Islet precursor cell (in vitro differentiated cells): ENCODE measurements at regions not wholly inside any gene's neighbourhood (a gene's known extent, or its start where the extent isn't known, plus 50 kb on each side); places are given as distances from the start of the nearest gene placed in this dataset.

Experiments used
- DNase-seq: peaks from one replicate; pipeline ENCODE4 v3.0.0-alpha.2; 2018

GRCh38 chr7:106776618-106777347 lies 88.3 kb upstream of the PIK3CG start:
- no peak for DNase-seq

DNA sequence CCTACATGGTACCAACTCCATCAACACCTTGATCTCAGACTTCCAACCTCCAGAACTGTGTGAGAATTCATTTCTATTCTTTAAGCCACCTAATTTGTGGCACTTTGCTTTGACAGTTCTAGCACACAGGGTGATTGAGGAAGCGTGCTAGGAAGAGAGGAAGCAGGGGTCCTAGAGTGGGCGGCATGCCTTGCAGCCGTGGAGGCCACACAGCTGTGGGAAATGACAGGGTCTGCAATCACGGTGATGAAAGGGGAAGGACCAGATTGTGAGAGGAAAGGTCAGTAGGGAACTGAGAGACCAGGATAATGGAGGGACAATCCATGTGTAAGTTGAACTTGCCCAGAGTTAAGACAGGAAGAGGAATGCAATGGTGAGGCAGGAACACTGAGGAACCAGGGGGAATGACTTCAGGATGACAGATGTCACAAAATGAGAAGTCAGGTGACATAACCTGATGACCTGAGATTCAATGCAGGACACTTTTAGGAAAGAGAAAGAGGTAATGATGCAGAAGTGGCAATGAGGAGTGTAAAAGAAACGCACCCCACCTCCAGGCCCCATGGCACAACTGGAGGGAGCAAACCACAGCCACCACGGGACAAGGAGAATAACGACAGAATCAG lies 87.3 kb upstream of the PIK3CG start:
- DNase-seq, result no peak

DNA sequence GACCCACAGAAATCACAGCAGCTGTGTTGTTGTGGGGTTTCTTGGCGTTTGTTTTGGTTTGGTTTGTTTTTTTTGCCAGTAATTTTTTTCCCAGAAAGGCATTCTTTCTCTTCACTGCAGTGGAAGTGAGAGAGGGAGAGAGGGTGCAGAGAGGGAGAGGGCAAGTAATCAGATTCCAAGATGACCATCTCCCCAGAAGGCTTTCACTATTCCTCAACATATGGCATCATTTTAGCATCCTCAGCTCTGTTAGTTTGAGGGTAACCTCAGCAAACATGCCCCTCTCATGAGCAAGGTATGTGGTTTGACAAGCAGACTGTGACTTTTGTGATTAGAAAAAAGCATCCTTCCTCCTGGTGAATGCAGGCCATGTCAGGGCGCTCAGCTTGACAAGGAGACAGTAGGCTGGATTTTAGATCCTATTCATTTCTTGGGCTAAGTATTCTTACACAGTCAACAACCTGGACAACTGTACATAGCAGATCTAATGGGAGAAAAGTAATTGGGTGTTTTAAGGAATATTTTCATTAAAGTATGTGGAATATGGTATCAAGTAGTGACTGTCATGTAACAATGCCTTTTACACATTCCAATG lies 86.3 kb upstream of the PIK3CG start:
- DNase-seq, result no peak

DNA sequence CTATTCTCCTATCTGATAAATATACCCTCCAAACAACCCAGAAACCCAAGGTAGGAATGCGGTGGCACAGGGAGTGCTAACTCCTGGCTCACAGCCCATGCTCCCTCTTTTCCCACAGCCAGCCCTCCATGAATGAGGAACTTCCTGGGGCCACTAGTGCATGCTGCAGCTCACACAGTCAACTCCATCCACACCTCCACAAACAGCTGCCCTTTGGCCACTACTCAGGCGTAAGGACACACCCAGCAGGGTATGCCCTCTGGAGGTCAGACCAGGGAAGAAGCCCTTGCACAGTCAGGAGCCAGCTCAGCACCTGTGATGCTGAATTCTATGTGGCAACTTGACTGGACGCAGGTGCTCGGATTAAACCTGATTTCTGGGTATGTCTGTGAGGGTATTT lies 85.2 kb upstream of the PIK3CG start:
- DNase-seq, result peak; percentile 76

- DNase-seq, result no peak
Measured at GRCh38 chr7:106781007-106781406, 84.1 kb upstream of the PIK3CG start.

GRCh38 chr7:106781828-106782544 lies 83.1 kb upstream of the PIK3CG start:
- DNase-seq, result no peak

- no peak for DNase-seq
Measured at GRCh38 chr7:106783286-106783685, 81.8 kb upstream of the PIK3CG start.

DNA sequence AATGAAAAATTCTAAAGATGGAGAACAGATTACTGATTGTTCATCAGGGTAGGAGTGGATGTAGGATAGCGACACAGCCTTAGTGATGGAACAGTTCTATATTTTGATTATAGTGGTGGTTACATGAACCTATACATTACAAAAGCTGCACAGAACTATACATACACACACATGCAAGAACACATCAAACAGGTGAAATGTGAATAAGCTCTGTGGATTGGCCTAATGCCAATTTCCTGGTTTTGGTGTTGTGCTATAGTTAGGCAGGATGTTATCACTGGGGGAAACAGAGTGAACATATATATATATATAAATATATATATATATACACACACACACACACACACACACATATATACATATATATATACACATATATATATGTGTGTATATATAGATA lies 76.4 kb upstream of the PIK3CG start:
- no peak for DNase-seq

DNA sequence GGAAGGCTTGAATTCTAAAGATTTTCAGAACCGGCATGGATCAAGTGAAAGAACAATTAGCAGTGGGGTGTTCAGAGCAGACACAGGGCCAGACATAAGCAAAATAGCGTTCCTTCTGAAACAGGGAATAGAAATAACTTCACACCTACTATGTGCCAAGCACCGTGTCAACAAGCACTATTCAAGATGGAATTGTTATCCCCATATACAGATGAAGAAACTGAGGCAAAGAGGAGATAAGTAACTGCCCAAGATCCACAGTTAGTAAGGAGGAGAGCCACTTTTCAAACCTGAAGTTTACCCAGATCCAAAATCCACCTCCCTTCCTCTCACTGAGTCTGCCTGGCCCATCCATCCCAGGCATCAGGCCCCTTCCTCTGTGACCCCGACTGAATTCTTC lies 73.6 kb upstream of the PIK3CG start:
- no peak for DNase-seq

DNA sequence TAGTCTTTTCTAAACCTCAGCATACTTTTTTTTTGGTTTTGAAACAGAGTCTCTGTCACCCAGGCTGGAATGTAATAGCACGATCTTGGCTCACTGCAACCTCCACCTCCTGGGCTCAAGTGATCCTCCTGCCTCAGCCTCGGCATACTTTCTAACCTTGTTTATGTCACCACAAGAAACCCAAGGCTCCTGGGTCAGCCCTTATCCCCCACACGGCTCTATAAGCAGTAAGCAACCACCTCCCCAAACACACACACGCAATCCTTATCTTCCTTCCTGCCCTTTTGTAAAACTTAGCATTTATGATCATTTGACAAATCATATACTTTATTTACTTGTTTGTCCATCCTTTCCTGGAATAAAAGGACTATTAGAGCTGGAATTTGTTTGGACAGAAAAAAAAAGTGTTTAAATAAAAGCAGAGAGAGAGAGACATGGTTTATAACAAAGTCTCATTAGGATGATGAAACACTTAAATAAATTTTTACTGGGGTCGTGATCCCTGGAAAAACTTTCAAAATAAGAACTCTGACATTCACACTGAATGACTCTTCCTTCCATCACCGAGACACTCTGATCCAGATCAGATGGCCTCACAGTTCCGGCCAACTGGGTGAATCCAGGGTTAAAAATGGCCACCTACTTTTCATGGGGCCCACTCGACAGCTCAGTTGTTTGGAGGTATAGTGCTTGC lies 72.7 kb upstream of the PIK3CG start:
- no peak for DNase-seq

GRCh38 chr7:106793015-106793975 lies 71.8 kb upstream of the PIK3CG start:
- DNase-seq, result no peak

DNA sequence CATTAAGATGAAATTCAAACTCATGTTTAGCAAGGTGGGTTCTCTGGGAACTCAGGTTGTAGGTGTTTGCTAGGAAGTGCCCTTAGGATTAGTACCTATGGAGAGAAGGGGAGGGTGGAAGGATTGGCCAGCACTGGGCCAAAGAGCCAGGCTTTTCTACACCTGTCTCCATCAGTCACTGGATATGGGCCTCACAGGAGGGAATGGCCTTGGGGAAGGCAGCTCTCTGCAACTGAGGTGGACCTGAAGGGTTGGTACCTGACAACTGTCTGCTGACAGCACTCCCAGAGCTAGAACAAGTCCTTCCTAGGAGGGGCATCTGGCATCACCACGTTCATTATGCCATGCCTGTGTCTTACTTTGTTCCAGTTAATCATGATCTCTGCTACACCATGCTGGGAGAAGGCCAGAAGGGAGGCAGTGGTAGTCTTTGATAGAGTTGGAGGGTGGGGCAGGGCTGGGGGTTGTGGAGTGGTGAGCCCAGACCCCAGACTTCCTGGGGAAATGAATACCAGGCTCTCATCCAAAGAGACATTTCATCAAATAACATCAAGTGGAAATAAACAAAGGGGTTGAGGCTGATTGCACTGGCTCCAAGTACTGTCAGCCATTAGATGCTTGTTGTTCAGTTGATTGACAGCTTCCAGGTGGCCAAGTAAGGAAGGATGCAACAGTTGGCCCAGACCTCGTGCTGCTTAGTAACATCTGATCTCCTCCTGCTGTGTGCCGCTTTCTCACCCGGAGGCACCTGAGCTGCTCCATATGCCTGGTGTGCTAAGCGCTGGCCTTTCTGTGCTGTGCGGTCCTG lies 70.6 kb upstream of the PIK3CG start:
- no peak for DNase-seq

DNA sequence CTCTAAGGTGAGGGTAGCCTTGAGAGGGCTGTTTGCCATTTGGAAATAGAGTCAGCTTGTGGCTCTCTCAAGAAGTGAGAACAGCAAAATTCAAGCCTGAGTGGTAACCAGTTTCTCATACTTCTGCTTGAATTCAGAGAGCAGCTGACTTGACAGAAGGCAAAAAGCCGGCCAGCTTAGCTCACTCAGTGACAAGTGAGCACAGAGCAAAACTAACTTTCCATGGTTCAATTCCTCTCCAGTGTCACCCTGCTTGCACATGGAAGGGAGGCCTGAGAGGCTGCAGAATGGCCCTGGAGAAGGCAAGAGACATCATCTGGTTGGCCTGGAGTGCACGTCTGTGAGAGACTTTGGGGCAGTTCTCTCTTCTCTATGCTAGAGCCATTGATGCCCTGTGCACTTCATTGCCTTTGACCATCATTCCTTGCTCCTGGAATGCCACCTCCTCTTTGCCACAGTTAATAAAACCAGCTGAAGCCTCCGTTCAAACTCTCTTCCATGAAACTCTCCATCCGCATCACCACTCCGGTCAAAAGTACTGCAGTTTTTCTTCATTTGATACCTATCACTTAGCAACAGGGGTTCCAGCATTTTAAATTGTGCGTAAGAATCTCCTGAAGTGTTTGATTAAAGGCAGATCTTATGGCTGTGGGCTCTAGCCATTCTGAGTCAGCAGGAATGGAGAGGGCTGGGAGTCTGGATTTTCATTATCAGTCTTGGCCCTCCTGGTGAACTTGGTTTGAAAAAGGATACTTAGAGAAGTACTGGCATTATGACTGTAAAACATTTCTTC lies 69.8 kb upstream of the PIK3CG start:
- DNase-seq, result no peak

GRCh38 chr7:106795877-106796231 lies 69.2 kb upstream of the PIK3CG start:
- no peak for DNase-seq

DNA sequence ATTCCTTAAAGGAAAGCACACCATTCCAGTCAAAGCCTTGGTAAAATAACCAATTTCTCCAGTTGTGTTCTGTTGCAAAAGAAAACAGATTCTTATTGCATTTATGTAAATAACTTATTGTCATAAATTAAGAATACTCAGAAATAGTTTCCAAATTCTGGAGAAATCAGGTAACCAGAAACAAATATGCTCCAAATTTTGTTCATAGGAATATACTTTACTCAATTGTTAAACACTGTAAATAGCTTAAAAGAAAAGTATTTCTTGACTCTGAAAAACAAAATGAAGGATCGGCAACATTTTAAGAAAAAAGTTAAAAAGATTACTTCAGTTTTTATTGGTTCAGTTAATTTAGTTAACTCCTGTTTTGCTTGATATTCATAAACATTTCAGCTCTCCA lies 67.1 kb upstream of the PIK3CG start:
- no peak for DNase-seq

DNA sequence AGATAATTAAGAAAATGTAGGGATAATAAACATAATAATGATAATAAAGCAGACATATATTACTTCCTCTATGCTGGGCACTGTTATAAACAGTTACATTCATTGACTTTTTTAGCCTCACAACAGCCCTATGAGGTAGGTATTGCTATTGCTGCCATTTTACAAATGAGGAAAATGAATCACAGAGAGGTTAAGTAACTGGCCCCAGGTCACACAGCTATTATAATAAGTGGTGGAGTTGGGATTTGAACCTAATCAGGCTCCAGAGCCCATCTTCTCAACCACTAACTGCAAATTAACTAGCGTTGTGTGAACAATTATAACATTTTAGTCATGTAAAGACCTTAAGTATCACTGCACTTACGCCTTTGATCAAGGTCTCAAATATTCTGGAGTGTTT lies 62.5 kb upstream of the PIK3CG start:
- no peak for DNase-seq

GRCh38 chr7:106806556-106806955 lies 58.5 kb upstream of the PIK3CG start:
- DNase-seq, result no peak

DNA sequence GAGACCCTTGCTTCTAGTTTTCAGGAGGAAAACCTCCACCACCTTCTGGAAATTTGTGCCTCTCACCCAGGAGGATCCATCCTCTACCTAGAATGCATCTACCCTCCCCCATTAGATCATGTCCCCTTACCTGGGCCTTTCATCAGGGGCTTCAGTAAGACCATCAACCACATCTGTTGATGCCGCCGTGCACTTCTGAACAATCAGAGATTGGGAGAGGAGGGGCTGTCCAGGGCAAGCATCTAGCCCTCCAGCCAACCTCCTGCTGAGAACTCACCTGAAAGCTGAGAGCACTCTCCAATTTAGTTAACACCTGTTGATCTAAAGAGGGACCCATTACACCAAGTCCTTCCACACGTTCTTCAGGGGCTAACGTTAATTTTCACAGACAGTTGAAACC lies 57.6 kb upstream of the PIK3CG start:
- no peak for DNase-seq

DNA sequence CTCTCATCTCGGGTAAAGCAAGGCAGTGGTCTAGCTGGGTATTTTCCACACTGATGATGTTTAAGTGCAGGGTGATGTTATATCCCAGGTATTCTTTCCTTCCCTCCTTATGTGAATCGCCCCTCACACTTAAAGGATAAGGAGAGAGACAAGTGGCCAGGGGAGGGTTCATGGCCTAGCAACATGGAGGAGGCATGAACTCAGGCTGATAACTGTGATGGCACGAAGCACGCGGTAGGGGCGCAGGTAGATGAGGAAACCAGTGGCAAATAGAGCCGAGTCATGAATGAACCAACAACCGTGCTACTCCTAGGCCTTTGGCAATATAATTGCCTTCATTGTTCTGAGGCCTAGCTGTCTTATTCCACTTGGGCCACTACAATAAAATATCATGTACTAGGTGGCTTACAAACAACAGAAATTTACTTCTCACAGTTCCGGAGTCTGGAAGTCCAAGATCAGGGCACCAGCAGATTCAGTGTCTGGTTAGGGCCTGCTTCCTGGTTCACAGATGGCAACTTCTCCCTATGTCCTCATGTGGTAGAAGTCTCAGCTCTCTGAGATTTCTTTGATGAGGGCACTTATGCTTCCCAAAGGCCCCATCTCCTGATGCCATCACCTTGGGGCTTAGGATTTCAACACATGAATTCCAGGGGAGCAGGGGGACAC lies 56.0 kb upstream of the PIK3CG start:
- DNase-seq, result no peak

GRCh38 chr7:106811472-106811871 lies 53.6 kb upstream of the PIK3CG start:
- DNase-seq, result no peak
